ENCODE measurements at regions not wholly inside any gene's neighbourhood (a gene's known extent, or its start where the extent isn't known, plus 50 kb on each side); places are given as distances from the start of the nearest gene placed in this dataset.

GRCh38 chr5:58165152-58165551 lies 294.7 kb downstream of the PLK2 start:
- no peak for TF ChIP-seq POLR2AphosphoS5 (IDR thresholded peaks at IDR 0.05)
- TF ChIP-seq CTCF (IDR thresholded peaks at IDR 0.05): no peak

Measured in breast epithelium (tissue), 3 donors.